ENCODE measurements at regions not wholly inside any gene's neighbourhood (a gene's known extent, or its start where the extent isn't known, plus 50 kb on each side); places are given as distances from the start of the nearest gene placed in this dataset.

DNA sequence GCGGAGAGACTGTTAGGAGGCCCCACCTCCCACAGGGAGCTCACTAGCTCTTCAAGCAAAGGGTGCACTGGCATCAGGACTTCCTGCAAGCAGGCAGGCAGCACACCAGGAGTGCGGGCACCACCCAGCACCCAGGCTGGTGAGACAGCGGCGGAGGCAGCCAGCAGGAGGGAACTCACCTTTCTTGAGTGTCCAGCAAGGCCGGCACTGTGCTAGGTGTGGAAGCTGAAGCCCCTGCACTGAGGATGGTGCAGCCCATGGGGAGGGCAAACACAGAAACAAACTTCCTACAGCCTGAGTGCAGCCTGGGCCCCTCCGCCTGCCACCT lies 100.7 kb upstream of the ID2 start:
- TF ChIP-seq POLR2A (IDR thresholded peaks at IDR 0.05) (no peak), CTCF (IDR thresholded peaks at IDR 0.05 in 4 of 5, conservative IDR thresholded peaks at IDR 0.05 in 1 of 5) (no peak)
